Epithelial cell of proximal tubule (primary cell): ENCODE measurements at regions not wholly inside any gene's neighbourhood (a gene's known extent, or its start where the extent isn't known, plus 50 kb on each side); places are given as distances from the start of the nearest gene placed in this dataset.

Source experiments
- DNase-seq: peaks from one replicate; pipeline ENCODE4 v3.0.0-alpha.2; 2011; ENCODE audit warnings: low read depth
- H3K4me3 ChIP-seq: 2 replicates; pipeline ENCODE4 v1.5.1; 2011; ENCODE audit warnings: low read depth, mild to moderate bottlenecking, low read length
- TF ChIP-seq, protein P1 (sequence below): conservative IDR thresholded peaks from 2 replicates; pipeline ENCODE4 v1.5.1; 2012; ENCODE audit warnings: low read depth, mild to moderate bottlenecking, low read length

DNA sequence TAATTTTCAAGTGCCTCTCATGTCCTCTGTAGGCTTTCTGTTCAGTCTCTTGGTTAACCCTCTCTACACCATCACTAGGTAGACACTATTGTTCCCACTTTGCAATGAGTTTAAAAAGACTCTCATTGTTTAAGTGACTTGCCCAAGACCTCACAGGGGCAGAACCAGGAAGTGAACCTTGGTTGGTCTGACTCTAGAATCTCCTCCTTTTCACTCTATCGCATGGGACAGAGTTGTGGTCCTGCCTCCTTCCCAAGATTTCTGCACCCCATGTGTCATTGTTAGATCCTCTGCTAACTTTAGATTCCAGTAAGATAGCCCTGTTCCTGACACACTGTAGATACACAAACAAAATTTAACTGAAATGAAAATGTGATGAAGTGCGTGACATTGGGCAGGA is 481.7 kb upstream of the USP24 start:
- TF ChIP-seq, protein P1, sequence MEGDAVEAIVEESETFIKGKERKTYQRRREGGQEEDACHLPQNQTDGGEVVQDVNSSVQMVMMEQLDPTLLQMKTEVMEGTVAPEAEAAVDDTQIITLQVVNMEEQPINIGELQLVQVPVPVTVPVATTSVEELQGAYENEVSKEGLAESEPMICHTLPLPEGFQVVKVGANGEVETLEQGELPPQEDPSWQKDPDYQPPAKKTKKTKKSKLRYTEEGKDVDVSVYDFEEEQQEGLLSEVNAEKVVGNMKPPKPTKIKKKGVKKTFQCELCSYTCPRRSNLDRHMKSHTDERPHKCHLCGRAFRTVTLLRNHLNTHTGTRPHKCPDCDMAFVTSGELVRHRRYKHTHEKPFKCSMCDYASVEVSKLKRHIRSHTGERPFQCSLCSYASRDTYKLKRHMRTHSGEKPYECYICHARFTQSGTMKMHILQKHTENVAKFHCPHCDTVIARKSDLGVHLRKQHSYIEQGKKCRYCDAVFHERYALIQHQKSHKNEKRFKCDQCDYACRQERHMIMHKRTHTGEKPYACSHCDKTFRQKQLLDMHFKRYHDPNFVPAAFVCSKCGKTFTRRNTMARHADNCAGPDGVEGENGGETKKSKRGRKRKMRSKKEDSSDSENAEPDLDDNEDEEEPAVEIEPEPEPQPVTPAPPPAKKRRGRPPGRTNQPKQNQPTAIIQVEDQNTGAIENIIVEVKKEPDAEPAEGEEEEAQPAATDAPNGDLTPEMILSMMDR, result no peak
- DNase-seq, result no peak
- no peak overlapping the region for H3K4me3 ChIP-seq

DNA sequence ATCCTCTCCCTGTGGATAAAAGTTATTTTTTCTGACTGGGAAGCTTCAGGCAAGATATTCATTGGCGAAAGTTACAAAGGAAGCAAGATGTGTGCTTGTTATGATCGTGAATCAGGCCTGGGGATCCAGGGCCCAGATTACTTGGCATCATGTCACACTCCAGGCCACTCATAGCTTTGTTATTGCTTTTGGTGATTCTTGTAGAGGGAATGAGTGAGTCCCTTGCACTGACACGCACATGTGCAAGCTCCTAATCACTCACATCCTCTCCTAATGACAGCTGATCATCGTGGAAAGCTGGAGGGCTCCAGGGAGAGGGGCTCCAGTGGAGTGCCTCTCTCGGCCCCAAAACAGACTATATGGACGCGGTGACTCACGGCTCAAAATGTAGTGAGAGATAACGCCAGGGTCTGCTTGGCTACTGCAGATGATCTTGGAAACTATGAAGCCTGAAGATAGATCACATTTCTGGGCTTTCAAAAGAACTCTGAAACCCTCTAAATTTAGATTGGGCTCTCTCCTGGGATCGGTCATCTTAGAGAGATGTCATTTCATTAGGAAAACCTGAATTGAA is 481.1 kb upstream of the USP24 start:
- DNase-seq, result no peak

DNA sequence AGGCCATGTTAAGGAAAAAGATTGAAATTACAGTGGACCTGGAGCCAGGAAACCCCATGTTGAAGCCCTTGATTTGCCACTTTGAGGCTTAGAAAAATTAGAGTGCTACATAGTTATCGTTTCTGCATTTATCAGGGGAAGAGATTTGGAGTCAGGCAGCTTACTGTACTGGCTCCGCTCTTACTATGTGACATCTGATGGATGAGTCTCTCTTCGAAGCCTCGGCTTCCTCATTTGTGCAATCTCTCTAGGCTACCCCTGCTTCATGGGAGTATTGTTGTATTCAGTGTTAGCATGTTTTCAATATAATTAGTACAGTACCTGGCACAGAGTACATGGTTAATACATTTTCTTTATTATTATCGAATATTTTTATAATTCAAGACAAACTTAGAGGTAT is 480.4 kb upstream of the USP24 start:
- TF ChIP-seq, protein P1, result no peak
- no peak overlapping the region for H3K4me3 ChIP-seq
- no peak for DNase-seq

More for the DNA sequence above, 481.1 kb upstream of the USP24 start:
- TF ChIP-seq, protein P1, result no peak
- H3K4me3 ChIP-seq, result no peak overlapping the region

DNA sequence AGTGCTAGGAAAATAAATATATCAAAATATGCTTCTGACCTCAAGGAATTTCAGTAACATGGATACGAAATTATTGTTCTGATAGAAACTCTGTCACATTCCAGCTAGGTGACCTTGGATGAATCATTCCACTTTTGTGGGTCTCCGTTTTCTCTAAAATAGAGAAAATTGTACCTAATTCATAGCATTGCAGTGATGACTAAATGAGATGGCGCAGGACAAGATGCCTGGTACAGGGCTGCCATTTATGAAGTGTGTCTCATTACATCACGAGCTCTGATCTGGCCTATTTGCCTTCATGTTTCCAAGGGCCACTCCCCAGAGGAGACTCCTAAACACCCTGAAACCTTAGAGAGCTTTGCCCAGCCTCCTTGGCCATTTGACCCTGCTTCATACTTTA is 480.0 kb upstream of the USP24 start:
- no peak overlapping the region for H3K4me3 ChIP-seq
- DNase-seq, result no peak
- TF ChIP-seq, protein P1, result no peak

DNA sequence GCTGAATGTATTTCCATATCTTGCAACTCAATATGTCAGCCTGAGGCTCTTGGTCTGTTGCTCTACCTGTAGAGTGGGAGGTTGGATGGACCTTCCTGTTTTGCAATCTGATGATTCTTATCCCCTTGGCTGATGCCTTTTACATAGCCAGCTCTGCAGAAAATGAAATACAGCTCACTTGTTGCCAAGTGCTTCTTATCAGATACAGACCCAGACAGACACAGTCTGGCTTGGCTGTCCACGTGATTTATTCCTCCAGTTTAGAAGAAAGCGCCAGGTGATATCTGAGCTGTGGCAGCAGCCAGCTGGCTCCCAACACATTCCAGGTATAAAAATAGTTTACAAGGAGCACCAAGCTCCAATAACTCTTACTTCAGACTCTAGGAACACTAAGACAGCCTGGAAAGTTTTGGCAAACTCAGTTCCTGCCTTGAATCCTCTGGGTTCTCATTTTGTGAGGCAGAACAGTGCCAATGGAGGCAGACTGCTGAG is 479.2 kb upstream of the USP24 start:
- TF ChIP-seq, protein P1, result no peak
- H3K4me3 ChIP-seq, result no peak overlapping the region
- no peak for DNase-seq

DNA sequence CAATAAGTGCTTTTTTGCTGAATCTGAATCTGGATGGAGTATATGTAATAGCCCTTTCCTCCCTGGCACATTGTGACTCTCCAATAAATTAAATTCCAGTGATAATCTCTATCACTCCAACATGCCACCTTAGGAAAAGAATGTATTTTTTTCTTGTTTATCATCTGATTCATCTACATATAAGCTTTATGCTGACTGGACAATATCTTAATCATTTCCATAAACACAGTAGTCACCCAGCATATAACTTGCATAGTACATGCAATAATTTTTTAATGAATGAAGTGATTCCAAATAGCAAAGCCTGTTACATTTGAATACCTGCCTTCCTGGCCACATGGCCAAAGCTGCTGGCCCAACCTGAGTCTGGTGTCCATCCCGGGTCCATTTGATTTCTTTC is 477.6 kb upstream of the USP24 start:
- DNase-seq, result no peak
- TF ChIP-seq, protein P1, result no peak
- H3K4me3 ChIP-seq, result no peak overlapping the region

DNA sequence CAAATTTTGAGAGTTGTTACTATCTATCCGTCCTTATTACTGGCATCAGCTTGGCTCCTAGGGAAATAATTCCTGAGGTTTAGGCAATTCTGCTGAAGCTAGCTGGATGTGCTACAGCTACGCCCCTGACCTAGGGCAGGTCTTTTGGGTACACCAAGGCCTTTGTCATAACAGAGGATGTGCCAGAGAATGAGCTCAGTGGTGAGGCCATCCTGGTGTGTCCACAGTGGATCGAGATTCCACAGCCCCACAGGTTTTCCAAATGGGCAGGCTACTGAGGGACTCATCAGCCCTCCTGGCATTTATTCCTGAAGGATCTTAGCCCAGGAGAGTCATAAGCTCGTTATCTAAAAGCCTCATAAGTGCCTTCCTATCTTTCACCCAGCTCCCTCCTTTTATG is 475.2 kb upstream of the USP24 start:
- no peak overlapping the region for H3K4me3 ChIP-seq
- TF ChIP-seq, protein P1, result no peak
- no peak for DNase-seq
